Activated CD4-positive, alpha-beta T cell treated with anti-CD3 and anti-CD28 coated beads for 48 hours (primary cell): ENCODE measurements at regions not wholly inside any gene's neighbourhood (a gene's known extent, or its start where the extent isn't known, plus 50 kb on each side); places are given as distances from the start of the nearest gene placed in this dataset.
"Not testable (repeated sequence)": the region's sequence is repeated elsewhere in the genome, so short reads cannot be mapped to it uniquely, and the experiment has no call there.

ENCODE experiments used
- DNase-seq: peaks from one replicate; pipeline ENCODE4 v3.0.0-alpha.2; 2020

DNA sequence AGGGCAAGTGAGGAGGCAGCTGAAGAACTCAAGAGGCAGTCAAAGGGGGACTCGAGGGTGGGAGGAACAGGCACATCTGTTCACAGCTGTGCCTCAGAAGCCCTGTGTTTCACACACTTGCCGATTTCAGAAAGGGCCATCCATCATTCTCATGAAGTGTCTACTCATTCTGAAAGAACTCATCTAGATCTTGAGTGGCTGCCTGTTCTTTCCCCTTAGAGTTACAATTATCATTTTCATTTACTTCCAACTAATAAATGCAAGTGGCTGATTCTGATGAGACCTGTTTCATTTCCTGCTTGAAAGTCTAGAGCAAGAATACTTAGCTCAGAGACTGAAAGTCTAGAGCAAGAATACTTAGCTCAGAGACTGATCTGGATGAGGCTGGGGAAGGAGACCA lies 1145.1 kb downstream of the UQCRFS1 start:
- no peak for DNase-seq

DNA sequence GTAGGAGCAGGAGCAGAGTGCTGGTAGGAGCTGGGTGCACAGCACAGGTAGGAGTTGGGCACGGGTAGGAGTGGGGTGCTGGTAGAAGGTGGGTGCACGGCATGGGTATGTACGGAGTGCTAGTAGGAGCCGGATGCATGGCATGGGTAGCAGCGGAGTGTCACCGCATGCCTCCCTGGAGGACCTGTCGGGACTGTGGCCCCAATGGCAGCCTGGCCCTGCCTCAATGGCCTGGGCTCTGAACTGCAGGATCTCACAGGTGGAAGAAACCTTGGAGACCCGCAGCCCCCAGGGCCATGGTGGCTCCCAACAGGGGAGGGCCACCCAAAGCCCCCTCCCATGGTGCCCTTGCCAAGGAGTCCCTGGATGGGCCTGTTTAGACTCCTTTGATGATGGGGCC lies 1146.0 kb downstream of the UQCRFS1 start:
- DNase-seq: no peak

DNA sequence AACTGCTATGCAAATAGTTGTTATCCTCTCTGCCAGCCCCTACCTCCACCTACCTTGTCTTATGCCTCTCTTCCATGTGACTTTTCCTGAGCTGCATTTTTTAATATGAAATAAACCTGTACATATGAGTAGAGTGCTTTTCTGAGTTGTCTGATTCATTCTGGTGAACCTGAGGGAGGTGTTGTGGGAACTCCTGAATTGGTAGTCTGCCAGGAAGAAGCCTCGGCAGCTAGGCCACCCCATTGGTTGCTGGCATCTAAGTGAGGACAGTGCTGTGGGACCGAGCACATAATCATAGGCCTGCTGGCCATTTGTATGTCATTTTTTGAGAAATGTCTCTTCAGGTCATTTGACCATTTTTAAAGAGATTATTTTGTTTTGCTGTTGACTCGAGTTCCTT lies 1146.8 kb downstream of the UQCRFS1 start:
- DNase-seq: no peak

DNA sequence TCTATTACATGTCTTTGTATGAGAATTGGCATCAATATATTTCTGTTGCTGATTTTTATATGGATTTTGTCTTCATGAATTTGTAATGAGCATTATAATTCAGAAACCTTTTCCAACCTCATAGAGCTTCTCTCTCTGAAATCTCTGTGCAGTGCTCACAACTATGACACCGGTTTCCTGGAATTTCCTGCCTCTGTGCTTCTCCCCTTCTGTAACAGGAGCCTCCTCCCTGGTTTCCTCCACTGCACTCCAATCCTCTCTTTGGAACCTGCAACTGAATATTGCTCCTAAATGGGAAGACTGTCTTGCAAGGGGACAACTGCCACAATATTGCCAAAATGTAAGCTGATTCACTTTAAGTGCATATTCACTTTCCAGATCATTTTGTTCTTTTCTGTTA lies 1147.9 kb downstream of the UQCRFS1 start:
- DNase-seq: no peak

DNA sequence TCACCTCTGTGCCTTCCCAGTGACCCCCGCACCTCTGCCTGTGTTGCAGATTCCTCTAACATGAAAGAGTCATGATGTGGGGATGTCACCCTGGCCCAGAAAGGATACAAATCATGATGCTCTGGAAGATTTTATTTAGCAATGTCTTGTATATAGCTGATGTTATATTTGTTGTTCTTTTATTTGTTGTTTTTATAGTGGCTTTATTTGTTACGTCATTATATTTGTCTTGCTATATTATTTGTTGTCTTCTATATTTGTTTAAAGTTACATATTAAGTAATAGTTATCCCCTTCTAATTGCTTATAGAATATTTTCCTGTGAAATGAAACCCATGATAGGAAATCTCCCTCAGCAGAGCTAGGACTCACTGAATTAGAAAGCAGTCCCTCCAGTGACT lies 1149.2 kb downstream of the UQCRFS1 start:
- no peak for DNase-seq

DNA sequence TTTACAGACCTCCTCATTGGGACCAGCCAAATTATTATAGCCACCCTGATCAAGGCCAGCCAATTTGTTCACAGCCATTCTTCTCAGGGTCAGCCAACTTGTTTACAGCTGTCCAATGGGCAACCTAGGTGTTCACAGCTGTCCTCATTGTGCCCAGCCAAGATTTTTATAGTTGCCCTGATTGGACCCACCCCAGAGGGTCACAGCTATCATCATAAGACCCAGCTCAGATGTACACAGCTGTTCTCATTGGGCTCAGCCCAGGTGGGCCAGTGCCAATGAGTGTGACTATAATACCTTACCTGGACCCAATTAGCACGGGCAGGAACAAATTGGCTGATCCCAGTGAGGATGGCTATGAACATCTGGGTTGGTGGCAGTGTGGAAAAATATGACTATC lies 1151.8 kb downstream of the UQCRFS1 start:
- no peak for DNase-seq

DNA sequence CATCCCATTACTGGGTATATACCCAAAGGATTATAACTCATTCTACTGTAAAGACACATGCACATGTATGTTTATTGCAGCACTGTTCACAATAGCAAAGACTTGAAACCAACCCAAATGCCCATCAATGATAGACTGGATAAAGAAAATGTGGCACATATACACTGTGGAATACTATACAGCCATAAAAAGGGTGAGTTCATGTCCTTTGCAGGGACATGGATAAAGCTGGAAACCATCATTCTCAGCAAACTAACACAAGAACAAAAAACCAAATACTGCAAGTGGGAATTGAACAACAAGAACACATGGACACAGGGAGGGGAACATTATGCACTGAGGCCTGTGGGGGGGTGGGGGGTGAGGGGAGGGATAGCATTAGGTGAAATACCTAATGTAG lies 1155.9 kb downstream of the UQCRFS1 start:
- DNase-seq: not testable (repeated sequence)

DNA sequence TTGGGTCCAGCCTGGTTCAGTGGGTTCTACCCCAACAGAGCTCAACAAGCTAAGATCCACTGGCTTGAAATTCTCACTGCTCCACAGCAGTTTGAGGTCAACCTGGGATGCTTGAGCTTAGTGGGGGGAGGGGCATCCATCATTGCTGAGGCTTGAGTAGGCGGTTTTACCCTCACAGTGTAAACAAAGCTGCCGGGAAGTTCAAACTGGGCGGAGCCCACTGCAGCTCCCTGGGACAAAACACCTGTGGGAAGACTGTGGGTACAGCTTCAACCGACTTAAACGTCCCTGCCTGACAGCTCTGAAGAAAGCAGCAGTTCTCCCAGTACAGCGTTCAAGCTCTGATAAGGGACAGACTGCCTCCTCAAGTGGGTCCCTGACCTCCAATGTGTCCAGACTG lies 1161.9 kb downstream of the UQCRFS1 start:
- DNase-seq: no peak

DNA sequence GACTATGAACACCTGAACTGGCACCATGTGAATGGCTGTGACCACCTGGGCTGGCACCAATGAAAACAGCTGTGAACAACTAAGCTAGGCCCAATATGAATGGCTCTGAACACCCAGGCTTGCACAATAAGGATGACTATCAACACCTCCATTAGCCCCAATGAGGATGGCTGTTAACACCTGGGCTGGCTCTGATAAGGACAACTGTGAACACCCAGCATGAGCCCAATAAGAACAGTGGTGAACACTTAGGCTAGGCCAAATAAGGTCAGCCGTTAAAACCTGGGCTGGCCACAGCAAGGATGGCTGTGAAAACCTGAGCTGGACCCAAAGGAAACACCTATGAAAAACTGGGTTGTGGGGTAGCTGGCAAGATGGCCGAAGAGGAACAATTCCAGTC lies 1163.1 kb downstream of the UQCRFS1 start:
- no peak for DNase-seq

DNA sequence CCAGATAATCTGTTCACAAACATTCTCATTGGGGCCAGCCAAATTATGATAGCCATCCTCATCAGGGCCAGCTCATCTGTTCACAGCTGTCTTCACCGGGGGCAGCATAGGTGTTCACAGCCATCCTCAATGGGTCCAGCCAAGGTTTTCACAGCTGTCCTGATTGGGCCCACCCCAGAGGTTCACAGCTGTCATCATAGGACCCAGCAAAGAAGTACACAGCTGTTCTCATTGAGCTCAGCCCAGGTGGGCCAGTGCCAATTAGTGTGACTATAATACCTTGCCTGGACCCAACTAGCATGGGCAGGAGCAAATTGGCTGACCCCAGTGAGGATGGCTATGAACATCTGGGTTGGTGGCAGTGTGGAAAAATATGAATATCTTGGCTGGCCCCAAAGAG lies 1166.0 kb downstream of the UQCRFS1 start:
- no peak for DNase-seq

DNA sequence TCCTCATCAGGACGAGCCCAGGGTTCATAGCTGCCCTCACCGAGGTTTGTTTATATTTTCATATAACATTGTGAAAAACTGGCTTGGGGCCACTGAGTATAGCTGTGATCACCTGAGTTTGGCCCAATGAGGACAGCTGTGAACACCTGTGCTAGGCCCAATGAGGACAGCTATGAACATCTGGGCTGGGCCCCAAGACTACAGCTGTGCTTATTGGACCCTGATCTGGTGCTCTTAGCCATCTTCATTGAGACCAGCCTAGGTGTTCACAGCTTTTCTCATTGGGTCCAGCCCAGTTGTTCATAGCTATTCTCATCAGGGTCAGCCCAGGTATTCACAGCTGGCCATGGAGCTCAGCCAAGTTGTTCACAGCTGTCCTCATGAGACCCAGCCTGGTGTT lies 1167.3 kb downstream of the UQCRFS1 start:
- no peak for DNase-seq

DNA sequence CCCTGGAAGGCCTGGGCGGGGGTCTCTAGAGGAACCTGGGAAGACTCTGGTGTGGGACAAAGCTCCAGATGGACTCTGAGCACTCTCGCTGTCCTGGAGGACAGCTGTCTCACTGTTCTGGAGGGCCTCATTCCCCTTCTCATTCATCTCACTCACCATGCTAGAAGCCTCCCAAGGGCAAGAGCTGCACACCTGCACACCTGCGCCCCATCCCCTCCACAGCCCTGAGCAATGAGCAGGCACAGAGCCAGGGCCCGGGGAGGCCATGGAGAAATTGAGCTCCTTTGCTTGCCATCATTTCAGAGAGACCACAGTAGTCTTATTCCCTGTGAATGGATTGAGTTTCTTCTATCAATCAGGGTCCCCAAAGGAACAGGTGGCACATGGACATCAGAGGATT lies 1168.5 kb downstream of the UQCRFS1 start:
- DNase-seq: no peak

DNA sequence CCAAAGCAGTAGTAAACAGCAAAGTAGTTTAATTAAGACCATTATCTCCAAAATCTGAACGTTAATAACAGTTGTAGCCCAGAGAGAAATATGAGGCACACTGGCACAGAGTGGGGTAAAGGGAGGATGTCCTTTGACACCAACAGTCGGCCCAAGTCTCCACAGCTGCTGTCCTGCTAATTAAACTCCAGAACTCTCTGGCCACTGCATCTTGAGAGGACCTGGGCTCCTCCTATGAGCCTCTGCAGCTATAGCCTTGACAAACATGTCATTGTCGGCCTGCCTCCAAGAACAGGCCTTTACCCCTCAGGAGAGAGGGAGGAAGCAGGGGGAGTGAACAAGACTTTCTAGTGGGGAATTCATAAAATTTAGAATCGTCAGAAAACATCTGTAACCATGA lies 1170.4 kb downstream of the UQCRFS1 start:
- no peak for DNase-seq

DNA sequence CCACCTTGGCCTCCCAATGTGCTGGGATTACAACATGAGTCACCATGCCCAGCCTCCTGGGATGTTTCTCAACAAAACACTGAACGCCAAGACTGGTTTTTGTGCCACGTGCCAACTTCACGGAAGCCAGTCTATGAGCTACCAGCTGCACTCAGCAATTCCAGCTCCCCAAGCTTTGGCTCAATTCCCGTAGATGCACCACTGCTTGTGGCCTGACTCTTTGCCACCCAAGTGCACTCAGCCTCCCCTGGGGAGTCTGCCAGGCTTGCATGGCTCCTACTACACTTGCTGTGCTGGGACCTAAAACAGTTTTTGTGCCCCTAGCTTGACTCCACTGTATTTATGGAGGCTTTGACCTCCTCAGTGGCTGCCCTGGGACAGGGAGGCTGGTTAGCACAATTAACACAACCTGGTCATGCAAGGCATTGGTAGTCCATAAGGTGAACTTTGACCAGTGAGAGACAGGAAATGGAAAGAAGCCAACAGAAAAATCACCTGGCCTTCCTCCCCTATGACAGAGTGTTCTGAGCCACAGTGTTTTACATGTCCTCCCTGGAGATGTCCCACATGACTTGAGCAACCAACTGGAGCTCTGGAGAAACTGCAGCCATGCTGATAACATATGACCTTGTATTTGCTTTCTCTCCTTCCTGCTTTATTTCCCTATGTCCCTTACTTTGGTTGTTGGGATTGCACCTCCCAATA lies 1173.1 kb downstream of the UQCRFS1 start:
- DNase-seq: no peak

DNA sequence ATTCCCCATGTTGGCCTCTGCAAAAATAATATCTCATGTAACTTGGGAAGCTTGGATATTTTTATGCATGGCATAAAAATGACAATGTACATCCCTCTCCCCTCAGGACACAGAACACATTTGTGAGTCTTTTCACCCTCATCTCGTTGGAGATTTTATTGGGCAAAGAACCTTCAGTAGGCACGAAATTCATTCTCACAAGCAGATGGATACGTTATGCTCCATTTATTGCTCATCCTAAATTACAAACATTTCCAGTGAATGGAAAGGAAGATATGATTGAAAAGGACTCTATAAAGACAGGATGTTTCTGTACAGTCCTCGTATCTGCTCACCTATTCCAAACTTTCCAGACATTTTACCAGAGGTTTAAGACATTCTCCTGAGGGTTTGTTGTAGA lies 1175.8 kb downstream of the UQCRFS1 start:
- no peak for DNase-seq

DNA sequence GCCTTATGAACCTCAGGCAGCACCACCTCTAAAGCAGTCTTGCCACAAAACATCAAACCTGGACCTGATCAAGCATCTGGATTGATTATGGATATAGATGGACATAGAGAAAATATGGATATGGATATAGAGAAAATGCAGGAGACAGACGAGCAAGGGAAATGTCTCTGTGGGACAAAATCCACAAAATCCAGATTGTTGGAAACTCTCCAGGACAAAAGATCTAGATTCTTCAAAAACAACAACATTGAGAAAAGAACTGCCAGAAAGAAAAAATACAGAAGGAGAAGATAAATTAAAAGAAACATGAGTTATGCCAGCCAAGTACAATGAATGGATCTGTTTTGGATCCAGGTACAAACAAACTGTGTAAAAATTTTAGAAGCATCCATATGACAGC lies 1176.5 kb downstream of the UQCRFS1 start:
- DNase-seq: no peak

DNA sequence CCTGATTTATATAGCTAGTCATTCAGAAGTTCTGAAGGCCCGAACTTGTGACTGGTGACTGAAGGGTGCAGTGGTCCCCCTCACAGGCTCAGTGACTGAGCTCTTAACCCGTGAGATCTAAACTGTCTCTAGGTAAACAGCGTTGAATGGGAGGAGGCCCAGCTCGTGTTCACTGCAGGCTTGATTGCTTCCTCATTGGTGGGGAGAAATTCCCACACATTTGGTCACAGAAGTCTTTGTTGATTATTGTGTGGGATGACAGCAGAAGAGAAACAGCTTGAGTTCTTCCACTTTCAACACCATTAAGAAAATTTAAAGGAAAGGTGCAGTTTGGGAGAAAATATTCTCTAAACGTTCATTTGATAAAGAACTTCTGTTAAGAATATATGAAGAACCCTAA lies 1178.0 kb downstream of the UQCRFS1 start:
- DNase-seq: no peak

DNA sequence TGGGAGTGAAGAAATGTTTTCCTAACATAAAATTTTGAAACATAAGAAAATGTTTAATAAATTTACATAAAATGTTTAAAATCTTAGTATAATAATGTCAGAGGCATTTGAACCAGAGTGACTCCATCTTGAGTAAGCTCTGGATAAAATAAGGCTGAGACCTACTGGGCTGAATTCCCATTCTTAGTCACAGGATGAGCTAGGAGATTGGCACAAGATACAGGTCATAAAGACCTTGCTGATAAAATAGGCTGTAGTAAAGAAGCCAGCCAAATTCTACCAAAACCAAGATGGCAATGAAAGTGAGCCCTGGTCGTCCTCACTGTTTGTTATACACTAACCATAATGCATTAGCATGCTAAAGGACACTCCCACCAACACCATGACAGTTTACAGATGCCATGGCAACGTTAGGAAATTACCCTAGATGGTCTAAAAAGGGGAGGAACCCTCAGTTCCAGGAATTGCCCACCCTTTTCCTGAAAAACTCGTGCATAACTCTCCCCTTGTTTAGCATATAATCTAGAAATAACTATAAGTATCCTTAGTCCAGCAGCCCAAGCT lies 1184.0 kb downstream of the UQCRFS1 start:
- DNase-seq: no peak

DNA sequence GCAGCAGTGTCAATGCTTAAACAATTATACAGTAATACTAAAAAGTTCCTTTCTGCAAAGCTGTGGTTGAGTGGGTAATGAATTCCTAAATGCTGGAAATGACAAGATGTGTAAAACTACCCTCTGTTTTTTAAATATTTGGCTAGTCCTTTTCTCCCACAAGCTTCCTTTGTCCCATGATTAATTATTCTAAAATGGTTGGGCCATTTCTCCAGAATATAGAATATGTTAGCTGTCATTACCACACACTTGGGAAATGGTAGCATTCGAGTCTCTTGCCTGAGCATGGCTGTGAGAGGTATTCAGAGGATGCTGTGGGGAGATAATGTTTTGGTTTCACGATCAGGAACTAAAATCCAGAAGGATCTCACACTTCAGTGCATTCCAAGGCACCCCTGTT lies 1185.8 kb downstream of the UQCRFS1 start:
- no peak for DNase-seq

DNA sequence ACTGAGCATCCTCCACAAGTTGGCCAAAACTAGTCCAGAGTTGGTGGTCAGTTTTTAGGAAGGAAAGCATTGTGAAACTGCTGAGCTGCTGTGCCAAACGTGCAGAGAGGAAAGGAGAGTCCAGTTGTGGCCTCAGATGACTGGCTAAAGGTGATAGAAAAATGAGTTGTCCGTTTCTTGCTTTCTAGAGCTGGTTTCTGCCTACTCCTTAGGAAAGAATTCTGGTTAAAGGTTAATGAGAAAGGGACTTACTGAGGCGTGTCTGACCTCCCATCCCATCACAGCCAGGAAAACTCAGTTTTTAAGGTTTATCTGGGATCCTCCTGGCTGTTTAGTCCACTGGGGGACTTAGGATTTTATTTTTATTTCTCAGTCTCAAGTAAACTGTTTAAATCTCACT lies 1186.3 kb downstream of the UQCRFS1 start:
- no peak for DNase-seq

DNA sequence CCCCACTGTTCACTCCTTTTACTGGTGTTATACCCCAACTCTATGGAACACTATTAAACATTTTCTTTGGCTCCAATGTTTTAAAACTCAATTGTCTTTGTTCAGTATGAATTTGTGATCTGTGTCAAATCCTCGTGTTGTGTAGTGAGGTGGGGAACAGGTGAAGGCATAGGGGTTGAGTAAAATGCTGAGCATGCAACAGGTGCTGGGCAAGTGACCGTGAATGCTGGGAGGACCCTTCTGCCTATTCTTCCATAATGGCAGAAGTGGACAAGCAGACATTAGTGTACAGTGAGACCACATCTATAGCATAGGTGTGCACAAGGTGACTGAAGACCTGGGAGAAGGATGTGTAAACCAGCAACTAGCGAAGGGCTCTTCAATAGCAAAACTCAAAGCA lies 1188.0 kb downstream of the UQCRFS1 start:
- DNase-seq: no peak

DNA sequence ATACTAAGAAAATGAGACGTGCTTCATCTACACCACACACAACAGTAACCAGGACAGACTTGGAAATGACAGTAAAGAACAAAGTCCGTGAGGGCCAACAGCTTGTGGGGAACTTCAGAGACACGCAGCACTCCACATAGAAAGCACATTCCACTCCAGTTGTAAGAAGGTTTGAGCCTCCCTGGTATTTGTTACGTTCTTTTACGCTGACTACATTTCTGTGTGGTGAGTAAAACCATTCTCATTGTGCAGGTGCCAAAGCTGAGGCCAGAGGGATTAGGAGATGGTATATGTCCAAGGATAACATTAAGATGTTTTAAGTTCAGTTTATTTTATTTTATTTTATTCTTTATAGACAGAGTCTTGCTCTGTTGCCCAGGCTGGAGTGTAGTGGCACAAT lies 1189.9 kb downstream of the UQCRFS1 start:
- DNase-seq: no peak

DNA sequence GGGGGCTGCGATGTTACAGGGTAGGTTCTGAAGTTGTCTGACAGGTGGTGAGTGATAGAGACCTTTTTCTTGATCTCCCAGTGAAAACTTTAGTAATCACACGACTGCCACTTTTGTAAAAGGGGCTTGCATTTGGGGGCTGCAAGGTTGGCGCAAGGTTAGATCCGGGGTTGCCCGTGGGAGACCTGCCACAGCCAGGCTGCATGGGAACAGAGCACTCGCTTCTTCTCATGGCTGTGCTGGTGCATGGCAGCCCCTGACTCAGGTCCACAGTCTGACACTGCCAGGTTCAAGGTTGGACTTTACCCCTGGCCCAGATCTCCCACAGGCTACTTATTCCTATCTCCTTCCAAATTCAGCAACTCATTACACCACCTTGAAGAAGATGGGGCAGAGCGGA lies 1190.4 kb downstream of the UQCRFS1 start:
- DNase-seq: no peak

DNA sequence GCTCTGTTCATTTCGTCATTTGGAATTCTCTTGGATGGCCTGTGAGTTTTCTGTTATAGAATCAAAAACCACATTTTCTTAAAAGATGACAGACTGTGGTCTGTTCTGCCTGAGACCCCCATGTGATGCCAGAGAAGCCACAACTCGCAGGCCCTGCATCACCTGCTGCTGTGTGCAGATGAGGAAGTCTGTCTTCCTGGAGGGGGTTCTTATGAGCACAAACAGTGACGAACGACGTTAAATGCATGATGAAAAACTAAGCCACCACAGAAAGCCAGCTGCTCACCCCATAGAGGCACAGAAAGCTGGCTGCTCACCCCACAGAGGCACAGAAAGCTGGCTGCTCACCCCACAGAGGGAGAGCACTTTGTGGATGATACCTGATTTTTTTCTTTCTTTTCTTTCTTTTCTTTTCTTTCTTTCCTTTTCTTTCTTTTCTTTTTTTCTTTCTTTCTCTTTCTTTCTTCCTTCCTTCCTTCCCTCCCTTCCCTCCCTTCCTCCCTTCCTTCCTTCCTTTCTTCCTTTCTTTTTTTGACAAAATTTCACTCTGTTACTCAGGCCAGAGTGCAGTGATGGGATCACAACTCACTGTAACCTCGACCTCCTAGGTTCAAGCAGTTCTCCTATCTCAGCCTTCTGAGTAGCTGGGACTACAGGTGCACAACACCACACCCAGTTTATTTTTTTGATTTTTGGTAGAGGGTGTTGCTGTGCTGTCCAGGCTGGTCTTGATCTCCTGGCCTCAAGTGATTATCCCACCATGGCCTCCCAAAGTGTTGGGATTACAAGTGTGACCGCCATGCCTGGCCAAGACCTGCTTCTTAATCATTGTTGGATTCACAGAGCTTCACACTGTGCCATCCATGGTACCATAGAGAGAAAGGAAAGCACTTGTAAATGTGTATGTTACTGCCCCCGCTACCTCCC lies 1191.4 kb downstream of the UQCRFS1 start:
- no peak for DNase-seq
